ENCODE measurements at regions not wholly inside any gene's neighbourhood (a gene's known extent, or its start where the extent isn't known, plus 50 kb on each side); places are given as distances from the start of the nearest gene placed in this dataset.

DNA sequence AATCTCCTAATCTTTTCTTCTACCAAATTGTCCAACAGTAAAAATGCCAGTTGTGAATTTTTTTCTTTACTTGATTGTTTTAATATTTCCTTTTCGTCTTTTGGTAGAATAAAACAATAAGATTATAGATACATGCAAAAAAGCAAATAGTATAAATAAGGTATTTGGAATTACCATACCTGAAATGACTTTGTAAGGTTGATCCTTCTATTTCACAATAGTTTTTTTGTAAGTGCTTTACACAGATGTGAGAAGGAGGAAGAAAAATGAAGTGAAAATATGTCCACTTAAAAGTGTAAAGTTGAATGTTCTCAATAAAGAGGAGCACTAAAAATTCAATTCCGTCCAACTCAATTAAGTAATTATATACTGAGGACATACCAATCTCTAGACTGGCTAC, 457.6 kb downstream of the UTRN start (continued):
- TF ChIP-seq CREB1 (CRISPR knock-in tag; IDR thresholded peaks at IDR 0.05; ENCODE audit: low read depth) (no peak), NANOG (IDR thresholded peaks at IDR 0.05; ENCODE audit: borderline replicate concordance) (no peak), ZNF331 (CRISPR knock-in tag; IDR thresholded peaks at IDR 0.05; ENCODE audit: low read depth) (no peak)

DNA sequence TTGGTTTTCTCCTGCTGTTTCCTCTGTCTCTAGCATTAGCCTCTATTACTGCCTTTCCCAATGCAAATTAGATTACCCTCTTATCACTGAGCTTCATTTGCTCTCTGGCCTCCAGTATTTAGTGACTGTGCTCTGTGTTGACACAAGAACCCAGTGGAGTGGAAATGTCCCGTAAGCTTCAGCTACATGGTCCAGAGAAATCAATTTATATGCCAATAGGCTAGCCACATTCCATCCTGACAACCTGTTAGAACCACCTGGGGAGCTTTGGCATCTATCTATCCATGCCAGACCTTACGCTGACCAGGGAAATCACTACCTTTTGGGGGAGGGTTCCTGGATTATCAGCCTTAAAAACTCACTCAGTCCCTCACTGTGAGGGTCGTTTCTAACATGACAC, 459.6 kb downstream of the UTRN start:
- no peak overlapping the region for H3K27ac Mint-ChIP-seq
- ATAC-seq, result peak; percentile 35; the same call in 1 of the 3 replicates
- TF ChIP-seq NANOG (IDR thresholded peaks at IDR 0.05; ENCODE audit: borderline replicate concordance) (0 out of 2 replicates have a peak, but pooled peaks have one; percentile 28), JUNB (IDR thresholded peaks at IDR 0.05; ENCODE audit: unreplicated experiment) (no peak)

GRCh38 chr6:144745439-144745838, 460.3 kb downstream of the UTRN start:
- Mint-ChIP-seq H3K36me3 (ENCODE audit: low read depth) (no peaks in the 10 kb centered on the region), H3K4me1 (peaks cover 15% of the 10 kb centered on the region), H3K27ac (no peak overlapping the region), H3K4me3 (no peak overlapping the region), H3K27me3 (ENCODE audit: insufficient read depth, low read depth, poor library complexity) (no peaks in the 10 kb centered on the region), H3K9me3 (no peaks in the 10 kb centered on the region)
- Histone ChIP-seq H3K36me3 (ENCODE audit: insufficient read depth) (no peaks in the 10 kb centered on the region), H3K27me3 (ENCODE audit: insufficient read depth) (no peaks in the 10 kb centered on the region), H3K9me2 (ENCODE audit: insufficient read depth) (no peaks in the 10 kb centered on the region), H3F3A (replicated peaks; ENCODE audit: low read depth) (no peaks in the 10 kb centered on the region), H3K4me2 (0 out of 2 replicates have a peak overlapping the region, but pooled peaks have one; percentile 44), H4K20me1 (replicated peaks; ENCODE audit: insufficient read depth) (no peaks in the 10 kb centered on the region), H3K27ac (ENCODE audit: low read depth) (no peak overlapping the region), H3K79me2 (replicated peaks; ENCODE audit: insufficient read depth) (no peaks in the 10 kb centered on the region), H3K4me3 (no peak overlapping the region), H3K4me1 (ENCODE audit: insufficient read depth) (peaks cover 13% of the 10 kb centered on the region), H2AFZ (no peak overlapping the region)
- DNase-seq (ENCODE audit: low spot score), result no peak
- ATAC-seq, result no peak
- TF ChIP-seq JUNB (IDR thresholded peaks at IDR 0.05; ENCODE audit: unreplicated experiment) (no peak), EZH2phosphoT487 (IDR thresholded peaks at IDR 0.05; ENCODE audit: unreplicated experiment) (no peak), CREB1 (CRISPR knock-in tag; IDR thresholded peaks at IDR 0.05; ENCODE audit: low read depth) (no peak), NANOG (IDR thresholded peaks at IDR 0.05; ENCODE audit: borderline replicate concordance) (no peak), STAT1 (IDR thresholded peaks at IDR 0.05; ENCODE audit: unreplicated experiment) (no peak), EZH2 (IDR thresholded peaks at IDR 0.05; ENCODE audit: low read depth, unreplicated experiment) (no peak), POLR2AphosphoS5 (IDR thresholded peaks at IDR 0.05; ENCODE audit: low read depth) (no peak), ZNF331 (CRISPR knock-in tag; IDR thresholded peaks at IDR 0.05; ENCODE audit: low read depth) (no peak), CTCF (conservative IDR thresholded peaks at IDR 0.05; ENCODE audit: low read depth in 2 of 2) (no peak)
- TF ChIP-seq, protein P1, sequence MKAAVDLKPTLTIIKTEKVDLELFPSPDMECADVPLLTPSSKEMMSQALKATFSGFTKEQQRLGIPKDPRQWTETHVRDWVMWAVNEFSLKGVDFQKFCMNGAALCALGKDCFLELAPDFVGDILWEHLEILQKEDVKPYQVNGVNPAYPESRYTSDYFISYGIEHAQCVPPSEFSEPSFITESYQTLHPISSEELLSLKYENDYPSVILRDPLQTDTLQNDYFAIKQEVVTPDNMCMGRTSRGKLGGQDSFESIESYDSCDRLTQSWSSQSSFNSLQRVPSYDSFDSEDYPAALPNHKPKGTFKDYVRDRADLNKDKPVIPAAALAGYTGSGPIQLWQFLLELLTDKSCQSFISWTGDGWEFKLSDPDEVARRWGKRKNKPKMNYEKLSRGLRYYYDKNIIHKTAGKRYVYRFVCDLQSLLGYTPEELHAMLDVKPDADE (IDR thresholded peaks at IDR 0.05), result no peak
- TF ChIP-seq, protein P2, sequence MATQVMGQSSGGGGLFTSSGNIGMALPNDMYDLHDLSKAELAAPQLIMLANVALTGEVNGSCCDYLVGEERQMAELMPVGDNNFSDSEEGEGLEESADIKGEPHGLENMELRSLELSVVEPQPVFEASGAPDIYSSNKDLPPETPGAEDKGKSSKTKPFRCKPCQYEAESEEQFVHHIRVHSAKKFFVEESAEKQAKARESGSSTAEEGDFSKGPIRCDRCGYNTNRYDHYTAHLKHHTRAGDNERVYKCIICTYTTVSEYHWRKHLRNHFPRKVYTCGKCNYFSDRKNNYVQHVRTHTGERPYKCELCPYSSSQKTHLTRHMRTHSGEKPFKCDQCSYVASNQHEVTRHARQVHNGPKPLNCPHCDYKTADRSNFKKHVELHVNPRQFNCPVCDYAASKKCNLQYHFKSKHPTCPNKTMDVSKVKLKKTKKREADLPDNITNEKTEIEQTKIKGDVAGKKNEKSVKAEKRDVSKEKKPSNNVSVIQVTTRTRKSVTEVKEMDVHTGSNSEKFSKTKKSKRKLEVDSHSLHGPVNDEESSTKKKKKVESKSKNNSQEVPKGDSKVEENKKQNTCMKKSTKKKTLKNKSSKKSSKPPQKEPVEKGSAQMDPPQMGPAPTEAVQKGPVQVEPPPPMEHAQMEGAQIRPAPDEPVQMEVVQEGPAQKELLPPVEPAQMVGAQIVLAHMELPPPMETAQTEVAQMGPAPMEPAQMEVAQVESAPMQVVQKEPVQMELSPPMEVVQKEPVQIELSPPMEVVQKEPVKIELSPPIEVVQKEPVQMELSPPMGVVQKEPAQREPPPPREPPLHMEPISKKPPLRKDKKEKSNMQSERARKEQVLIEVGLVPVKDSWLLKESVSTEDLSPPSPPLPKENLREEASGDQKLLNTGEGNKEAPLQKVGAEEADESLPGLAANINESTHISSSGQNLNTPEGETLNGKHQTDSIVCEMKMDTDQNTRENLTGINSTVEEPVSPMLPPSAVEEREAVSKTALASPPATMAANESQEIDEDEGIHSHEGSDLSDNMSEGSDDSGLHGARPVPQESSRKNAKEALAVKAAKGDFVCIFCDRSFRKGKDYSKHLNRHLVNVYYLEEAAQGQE (IDR thresholded peaks at IDR 0.05; ENCODE audit: unreplicated experiment), result no peak

More for the DNA sequence above, 459.6 kb downstream of the UTRN start:
- Histone ChIP-seq H3K36me3 (ENCODE audit: insufficient read depth) (no peaks in the 10 kb centered on the region), H3K9me2 (ENCODE audit: insufficient read depth) (no peaks in the 10 kb centered on the region), H3K27me3 (ENCODE audit: insufficient read depth) (no peaks in the 10 kb centered on the region), H3K27ac (ENCODE audit: low read depth) (no peak overlapping the region), H3K79me2 (replicated peaks; ENCODE audit: insufficient read depth) (no peaks in the 10 kb centered on the region), H3K4me3 (no peak overlapping the region), H3K4me2 (peak overlapping the region; percentile 44; the same call in 1 of the 2 replicates), H3F3A (replicated peaks; ENCODE audit: low read depth) (no peaks in the 10 kb centered on the region), H4K20me1 (replicated peaks; ENCODE audit: insufficient read depth) (no peaks in the 10 kb centered on the region), H2AFZ (no peak overlapping the region), H3K4me1 (ENCODE audit: insufficient read depth) (peaks cover 13% of the 10 kb centered on the region)
- 0 out of 3 replicates have a peak overlapping the region, but pooled peaks have one; percentile 9 for H3K4me3 Mint-ChIP-seq
- no peaks in the 10 kb centered on the region for H3K36me3 Mint-ChIP-seq (ENCODE audit: low read depth)
- H3K4me1 Mint-ChIP-seq, result peaks cover 12% of the 10 kb centered on the region
- H3K9me3 Mint-ChIP-seq, result no peaks in the 10 kb centered on the region
- H3K27me3 Mint-ChIP-seq (ENCODE audit: insufficient read depth, low read depth, poor library complexity), result no peaks in the 10 kb centered on the region
- peak; percentile 43 for DNase-seq (ENCODE audit: low spot score)

Measured in GM23338 (cell line).